ENCODE measurements at regions not wholly inside any gene's neighbourhood (a gene's known extent, or its start where the extent isn't known, plus 50 kb on each side); places are given as distances from the start of the nearest gene placed in this dataset.
A peak's percentile ranks its signal among the peaks of the same experiment; 100 is the strongest.

- H3K4me1 ChIP-seq: no peaks in the 10 kb centered on the region
- DNase-seq: no peak
- in situ Hi-C loops (cut with MboI; ENCODE audit: low pct_ligation_motif_present in 1 of 4, low pct_unique_long_range_greater_than_20kb in 1 of 4, low sequenced_read_pairs in 3 of 4) (no loop called here), intact Hi-C loops (cut with DNase I; ENCODE audit: low total_unique reads) (no loop called here)
- H3K36me3 ChIP-seq: no peaks in the 10 kb centered on the region
- peaks cover 14 to 15% of the 10 kb centered on the region in 2 donors for H3K9me3 ChIP-seq
- no peaks in the 10 kb centered on the region for H3K27me3 ChIP-seq
- TF ChIP-seq POLR2AphosphoS5 (IDR thresholded peaks at IDR 0.05) (no peak), CTCF (IDR thresholded peaks at IDR 0.05) (no peak), EP300 (IDR thresholded peaks at IDR 0.05; ENCODE audit: low read depth) (no peak), POLR2A (IDR thresholded peaks at IDR 0.05) (no peak)
- H3K4me3 ChIP-seq: no peak overlapping the region
- no peak overlapping the region for H3K27ac ChIP-seq
- 88% methylated on average over 2 of the region's 2 CpGs; no CpG with 5 or more reads in 1 of the 2 donors for WGBS, 2 donors (ENCODE audit: low coverage in 1 of 2)
These were observed 791.2 kb upstream of the ZNF608 start for GRCh38 chr5:125537661-125538060.

GRCh38 chr5:125538469-125538868 lies 792.0 kb upstream of the ZNF608 start:
- no peak for TF ChIP-seq CTCF (IDR thresholded peaks at IDR 0.05)
- no peak for TF ChIP-seq EP300 (IDR thresholded peaks at IDR 0.05; ENCODE audit: low read depth)
- TF ChIP-seq POLR2A (IDR thresholded peaks at IDR 0.05): no peak
- no peak for TF ChIP-seq POLR2AphosphoS5 (IDR thresholded peaks at IDR 0.05)
- Histone ChIP-seq H3K27me3 (no peaks in the 10 kb centered on the region), H3K36me3 (no peaks in the 10 kb centered on the region), H3K4me3 (no peak overlapping the region), H3K9me3 (peaks cover 9 to 15% of the 10 kb centered on the region in 2 donors), H3K27ac (no peak overlapping the region), H3K4me1 (no peaks in the 10 kb centered on the region)
- intact Hi-C loops (cut with DNase I; ENCODE audit: low total_unique reads) (no loop called here), in situ Hi-C loops (cut with MboI; ENCODE audit: low pct_ligation_motif_present in 1 of 4, low pct_unique_long_range_greater_than_20kb in 1 of 4, low sequenced_read_pairs in 3 of 4) (no loop called here)
- WGBS, 2 donors (ENCODE audit: low coverage in 1 of 2): 78 to 84% methylated on average over 2 of the region's 2 CpGs
- DNase-seq: no peak

GRCh38 chr5:125541085-125541484 lies 794.6 kb upstream of the ZNF608 start:
- Histone ChIP-seq H3K4me1 (no peaks in the 10 kb centered on the region), H3K27me3 (no peaks in the 10 kb centered on the region), H3K9me3 (peaks cover 8 to 15% of the 10 kb centered on the region in 2 donors), H3K36me3 (no peaks in the 10 kb centered on the region), H3K4me3 (no peak overlapping the region), H3K27ac (no peak overlapping the region)
- TF ChIP-seq POLR2AphosphoS5 (IDR thresholded peaks at IDR 0.05) (no peak), EP300 (IDR thresholded peaks at IDR 0.05; ENCODE audit: low read depth) (no peak), CTCF (IDR thresholded peaks at IDR 0.05) (no peak), POLR2A (IDR thresholded peaks at IDR 0.05) (no peak)
- no peak for DNase-seq
- in situ Hi-C loops (cut with MboI; ENCODE audit: low pct_ligation_motif_present in 1 of 4, low pct_unique_long_range_greater_than_20kb in 1 of 4, low sequenced_read_pairs in 3 of 4) (no loop called here), intact Hi-C loops (cut with DNase I; ENCODE audit: low total_unique reads) (no loop called here)
- WGBS, 2 donors (ENCODE audit: low coverage in 1 of 2): 60 to 100% methylated on average over 1 to 2 of the region's 2 CpGs

- 17 to 26% methylated on average over 2 of the region's 2 CpGs for WGBS, 2 donors (ENCODE audit: low coverage in 1 of 2)
- in situ Hi-C loops (cut with MboI; ENCODE audit: low pct_ligation_motif_present in 1 of 4, low pct_unique_long_range_greater_than_20kb in 1 of 4, low sequenced_read_pairs in 3 of 4): no loop called here
- no peaks in the 10 kb centered on the region for H3K27me3 ChIP-seq
- no peak overlapping the region for H3K4me3 ChIP-seq
- no peaks in the 10 kb centered on the region for H3K36me3 ChIP-seq
- intact Hi-C loops (cut with DNase I; ENCODE audit: low total_unique reads): no loop called here
- H3K27ac ChIP-seq: peak overlapping the region; percentile 17 to 66 (median 56)
- H3K9me3 ChIP-seq: no peaks in the 10 kb centered on the region
- no peak for DNase-seq
- no peak for TF ChIP-seq CTCF (IDR thresholded peaks at IDR 0.05)
- TF ChIP-seq EP300 (IDR thresholded peaks at IDR 0.05; ENCODE audit: low read depth): no peak
- no peak for TF ChIP-seq POLR2AphosphoS5 (IDR thresholded peaks at IDR 0.05)
- no peak for TF ChIP-seq POLR2A (IDR thresholded peaks at IDR 0.05)
- peaks cover 0 to 40% (median 12%) of the 10 kb centered on the region in 4 donors for H3K4me1 ChIP-seq
These were observed 803.0 kb upstream of the ZNF608 start for GRCh38 chr5:125549322-125549911.
